ENCODE measurements at regions not wholly inside any gene's neighbourhood (a gene's known extent, or its start where the extent isn't known, plus 50 kb on each side); places are given as distances from the start of the nearest gene placed in this dataset.

DNA sequence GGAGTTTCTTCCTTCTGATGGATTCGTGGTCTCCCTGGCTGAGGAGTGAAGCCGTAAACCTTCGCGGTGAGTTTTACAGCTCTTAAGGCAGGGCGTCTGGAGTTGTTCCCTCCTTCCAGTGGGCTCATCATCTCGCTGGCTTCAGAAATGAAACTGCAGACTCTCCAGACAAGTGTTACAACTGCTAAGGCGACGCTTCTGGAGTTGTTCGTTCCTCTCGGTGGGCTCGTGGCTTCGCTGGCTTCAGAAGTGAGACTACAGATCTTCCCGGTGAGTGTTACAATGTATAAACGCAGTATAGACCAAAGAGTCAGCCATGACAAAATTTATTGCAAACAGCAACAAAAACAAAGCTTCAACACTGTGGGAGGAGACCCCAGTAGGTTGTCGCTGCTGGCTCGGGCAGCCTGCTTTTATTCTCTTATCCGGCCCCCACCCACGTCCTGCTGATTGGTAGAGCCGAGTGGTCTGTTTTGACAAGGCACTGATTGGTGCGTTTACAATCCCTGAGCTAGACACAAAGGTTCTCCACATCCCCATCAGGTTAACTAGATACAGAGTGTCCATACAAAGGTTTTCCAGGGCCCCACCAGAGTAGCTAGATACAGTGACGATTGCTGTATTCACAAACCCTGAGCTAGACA lies 113.2 kb downstream of the GPX5 start:
- TF ChIP-seq, protein P1, sequence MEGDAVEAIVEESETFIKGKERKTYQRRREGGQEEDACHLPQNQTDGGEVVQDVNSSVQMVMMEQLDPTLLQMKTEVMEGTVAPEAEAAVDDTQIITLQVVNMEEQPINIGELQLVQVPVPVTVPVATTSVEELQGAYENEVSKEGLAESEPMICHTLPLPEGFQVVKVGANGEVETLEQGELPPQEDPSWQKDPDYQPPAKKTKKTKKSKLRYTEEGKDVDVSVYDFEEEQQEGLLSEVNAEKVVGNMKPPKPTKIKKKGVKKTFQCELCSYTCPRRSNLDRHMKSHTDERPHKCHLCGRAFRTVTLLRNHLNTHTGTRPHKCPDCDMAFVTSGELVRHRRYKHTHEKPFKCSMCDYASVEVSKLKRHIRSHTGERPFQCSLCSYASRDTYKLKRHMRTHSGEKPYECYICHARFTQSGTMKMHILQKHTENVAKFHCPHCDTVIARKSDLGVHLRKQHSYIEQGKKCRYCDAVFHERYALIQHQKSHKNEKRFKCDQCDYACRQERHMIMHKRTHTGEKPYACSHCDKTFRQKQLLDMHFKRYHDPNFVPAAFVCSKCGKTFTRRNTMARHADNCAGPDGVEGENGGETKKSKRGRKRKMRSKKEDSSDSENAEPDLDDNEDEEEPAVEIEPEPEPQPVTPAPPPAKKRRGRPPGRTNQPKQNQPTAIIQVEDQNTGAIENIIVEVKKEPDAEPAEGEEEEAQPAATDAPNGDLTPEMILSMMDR (conservative IDR thresholded peaks at IDR 0.05; ENCODE audit: low read depth, low read length) = no peak
- no peak for TF ChIP-seq EZH2 (IDR thresholded peaks at IDR 0.05; ENCODE audit: borderline replicate concordance, low read depth, low read length, poor library complexity, severe bottlenecking)
